Loucy (cell line): ENCODE measurements at regions not wholly inside any gene's neighbourhood (a gene's known extent, or its start where the extent isn't known, plus 50 kb on each side); places are given as distances from the start of the nearest gene placed in this dataset.

Experiments
- H2AFZ ChIP-seq: fragments of 200-600 bp; sonication (generic); 2 replicates; pipeline ENCODE4 v1.6.0; 2016; ENCODE audit warnings: antibody characterized with exemption, mild to moderate bottlenecking, low read length, moderate library complexity
- H3F3A ChIP-seq: fragments of 200-600 bp; 2 replicates; pipeline ENCODE4 v1.6.0; 2016; ENCODE audit warnings: antibody characterized with exemption, low read depth, mild to moderate bottlenecking
- H3K27me3 ChIP-seq: fragments of 200-600 bp; sonication (generic); 2 replicates; pipeline ENCODE4 v1.6.1; 2014; ENCODE audit warnings: low read length, mild to moderate bottlenecking; ENCODE audit not compliant: insufficient read depth, poor library complexity, severe bottlenecking
- H3K36me3 ChIP-seq: fragments of 200-600 bp; sonication (generic); 2 replicates; pipeline ENCODE4 v1.6.1; 2016; ENCODE audit warnings: low read length; ENCODE audit not compliant: insufficient read depth
- H3K4me1 ChIP-seq: fragments of 200-600 bp; sonication (generic); 2 replicates; pipeline ENCODE4 v1.5.1; 2014; ENCODE audit warnings: low read length, mild to moderate bottlenecking; ENCODE audit not compliant: insufficient read depth, poor library complexity, severe bottlenecking
- H3K4me2 ChIP-seq: fragments of 200-600 bp; sonication (generic); 2 replicates; pipeline ENCODE4 v1.6.0; 2014; ENCODE audit warnings: antibody characterized with exemption, low read length, low read depth, mild to moderate bottlenecking; ENCODE audit not compliant: poor library complexity, severe bottlenecking
- H3K4me3 ChIP-seq: fragments of 200-600 bp; sonication (generic); 2 replicates; pipeline ENCODE4 v1.5.1; 2014; ENCODE audit warnings: low read length, mild to moderate bottlenecking, mixed read lengths; ENCODE audit not compliant: poor library complexity, severe bottlenecking
- H3K79me2 ChIP-seq: fragments of 200-600 bp; sonication (generic); 2 replicates; pipeline ENCODE4 v1.6.1; 2014; ENCODE audit warnings: low read length; ENCODE audit not compliant: insufficient read depth
- H3K9ac ChIP-seq: fragments of 200-600 bp; sonication (generic); 2 replicates; pipeline ENCODE4 v1.6.0; 2014; ENCODE audit warnings: mild to moderate bottlenecking, low read depth, low read length, moderate library complexity; ENCODE audit not compliant: poor library complexity, severe bottlenecking
- H3K9me2 ChIP-seq: fragments of 200-600 bp; sonication (generic); replicated peaks from 2 replicates; pipeline ENCODE4 v1.6.1; 2016; ENCODE audit warnings: low read depth, low read length, mixed read lengths
- H3K9me3 ChIP-seq: fragments of 200-600 bp; sonication (generic); 2 replicates; pipeline ENCODE4 v1.6.1; 2014; ENCODE audit warnings: mild to moderate bottlenecking, antibody characterized with exemption, low read length, low read depth; ENCODE audit not compliant: insufficient read depth
- H4K20me1 ChIP-seq: fragments of 200-600 bp; sonication (generic); 2 replicates; pipeline ENCODE4 v1.6.0; 2014; ENCODE audit warnings: antibody characterized with exemption, low read length, mild to moderate bottlenecking; ENCODE audit not compliant: insufficient read depth, poor library complexity, severe bottlenecking
- EZH2phosphoT487 ChIP-seq: fragments of 200-600 bp; IDR thresholded peaks from 2 replicates; pipeline ENCODE4 v1.6.1; 2018; ENCODE audit warnings: antibody characterized with exemption, mild to moderate bottlenecking, moderate library complexity, borderline replicate concordance
- TF ChIP-seq, protein P1 (sequence below): fragments of 200-600 bp; sonication (generic); conservative IDR thresholded peaks from 2 replicates; pipeline ENCODE4 v1.5.1; 2014; ENCODE audit warnings: mild to moderate bottlenecking, antibody characterized with exemption, low read length

- Histone ChIP-seq H3K9me3 (no peaks in the 10 kb centered on the region), H3K4me3 (no peak overlapping the region), H3F3A (no peaks in the 10 kb centered on the region), H3K9me2 (no peaks in the 10 kb centered on the region), H3K4me2 (no peak overlapping the region), H3K79me2 (no peaks in the 10 kb centered on the region), H4K20me1 (no peaks in the 10 kb centered on the region), H2AFZ (no peak overlapping the region), H3K27me3 (no peaks in the 10 kb centered on the region), H3K4me1 (no peaks in the 10 kb centered on the region), H3K36me3 (no peaks in the 10 kb centered on the region), H3K9ac (no peak overlapping the region)
- TF ChIP-seq, protein P1, sequence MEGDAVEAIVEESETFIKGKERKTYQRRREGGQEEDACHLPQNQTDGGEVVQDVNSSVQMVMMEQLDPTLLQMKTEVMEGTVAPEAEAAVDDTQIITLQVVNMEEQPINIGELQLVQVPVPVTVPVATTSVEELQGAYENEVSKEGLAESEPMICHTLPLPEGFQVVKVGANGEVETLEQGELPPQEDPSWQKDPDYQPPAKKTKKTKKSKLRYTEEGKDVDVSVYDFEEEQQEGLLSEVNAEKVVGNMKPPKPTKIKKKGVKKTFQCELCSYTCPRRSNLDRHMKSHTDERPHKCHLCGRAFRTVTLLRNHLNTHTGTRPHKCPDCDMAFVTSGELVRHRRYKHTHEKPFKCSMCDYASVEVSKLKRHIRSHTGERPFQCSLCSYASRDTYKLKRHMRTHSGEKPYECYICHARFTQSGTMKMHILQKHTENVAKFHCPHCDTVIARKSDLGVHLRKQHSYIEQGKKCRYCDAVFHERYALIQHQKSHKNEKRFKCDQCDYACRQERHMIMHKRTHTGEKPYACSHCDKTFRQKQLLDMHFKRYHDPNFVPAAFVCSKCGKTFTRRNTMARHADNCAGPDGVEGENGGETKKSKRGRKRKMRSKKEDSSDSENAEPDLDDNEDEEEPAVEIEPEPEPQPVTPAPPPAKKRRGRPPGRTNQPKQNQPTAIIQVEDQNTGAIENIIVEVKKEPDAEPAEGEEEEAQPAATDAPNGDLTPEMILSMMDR: no peak
- no peak for TF ChIP-seq EZH2phosphoT487
These were observed 1068.0 kb downstream of the MAT2B start for GRCh38 chr5:164573397-164573796.

DNA sequence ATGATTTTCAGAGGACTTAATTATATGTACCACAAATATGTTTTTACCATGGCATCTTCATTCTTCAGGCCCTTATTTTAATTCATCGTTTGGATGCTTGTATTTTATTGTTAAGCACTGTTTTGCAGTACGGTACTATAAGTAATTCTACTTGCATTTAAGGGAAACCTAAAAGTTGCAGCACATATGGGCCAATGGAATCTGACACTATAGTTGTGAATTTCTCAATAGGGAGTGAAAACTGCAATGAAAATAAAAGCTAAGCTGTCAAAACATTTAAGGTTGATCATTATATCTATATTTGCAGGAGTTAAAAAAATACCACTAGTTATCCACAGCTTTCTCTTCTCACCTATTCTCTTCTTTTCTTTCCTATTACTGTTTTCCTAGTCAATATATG, 1071.8 kb downstream of the MAT2B start:
- H3K27me3 ChIP-seq: no peaks in the 10 kb centered on the region
- no peak overlapping the region for H3K4me3 ChIP-seq
- no peaks in the 10 kb centered on the region for H3K9me2 ChIP-seq
- no peaks in the 10 kb centered on the region for H3K4me1 ChIP-seq
- H3K4me2 ChIP-seq: no peak overlapping the region
- no peaks in the 10 kb centered on the region for H3F3A ChIP-seq
- no peaks in the 10 kb centered on the region for H3K79me2 ChIP-seq
- H3K9me3 ChIP-seq: no peaks in the 10 kb centered on the region
- H2AFZ ChIP-seq: no peak overlapping the region
- no peaks in the 10 kb centered on the region for H4K20me1 ChIP-seq
- H3K36me3 ChIP-seq: no peaks in the 10 kb centered on the region
- no peak overlapping the region for H3K9ac ChIP-seq
- TF ChIP-seq, protein P1: no peak
- TF ChIP-seq EZH2phosphoT487: no peak

- no peaks in the 10 kb centered on the region for H3K27me3 ChIP-seq
- H3K4me2 ChIP-seq: no peak overlapping the region
- H4K20me1 ChIP-seq: no peaks in the 10 kb centered on the region
- H3K9me2 ChIP-seq: no peaks in the 10 kb centered on the region
- no peak overlapping the region for H2AFZ ChIP-seq
- no peaks in the 10 kb centered on the region for H3F3A ChIP-seq
- TF ChIP-seq, protein P1: no peak
- no peak for TF ChIP-seq EZH2phosphoT487
- no peak overlapping the region for H3K9ac ChIP-seq
- H3K9me3 ChIP-seq: no peaks in the 10 kb centered on the region
- H3K36me3 ChIP-seq: no peaks in the 10 kb centered on the region
- H3K4me3 ChIP-seq: no peak overlapping the region
- H3K79me2 ChIP-seq: no peaks in the 10 kb centered on the region
- H3K4me1 ChIP-seq: no peaks in the 10 kb centered on the region
These were observed 1072.3 kb downstream of the MAT2B start for GRCh38 chr5:164577742-164578141.
